ENCODE measurements at regions not wholly inside any gene's neighbourhood (a gene's known extent, or its start where the extent isn't known, plus 50 kb on each side); places are given as distances from the start of the nearest gene placed in this dataset.

GRCh38 chr16:17032332-17032731 lies 438.4 kb downstream of the XYLT1 start:
- TF ChIP-seq CTCF (IDR thresholded peaks at IDR 0.05; ENCODE audit: borderline replicate concordance, extremely low read depth, low read length, poor library complexity, severe bottlenecking) (no peak), EZH2 (IDR thresholded peaks at IDR 0.05; ENCODE audit: borderline replicate concordance, low read depth, low read length, severe bottlenecking) (no peak)

Measured in DND-41 (cell line).